ENCODE measurements at regions not wholly inside any gene's neighbourhood (a gene's known extent, or its start where the extent isn't known, plus 50 kb on each side); places are given as distances from the start of the nearest gene placed in this dataset.

DNA sequence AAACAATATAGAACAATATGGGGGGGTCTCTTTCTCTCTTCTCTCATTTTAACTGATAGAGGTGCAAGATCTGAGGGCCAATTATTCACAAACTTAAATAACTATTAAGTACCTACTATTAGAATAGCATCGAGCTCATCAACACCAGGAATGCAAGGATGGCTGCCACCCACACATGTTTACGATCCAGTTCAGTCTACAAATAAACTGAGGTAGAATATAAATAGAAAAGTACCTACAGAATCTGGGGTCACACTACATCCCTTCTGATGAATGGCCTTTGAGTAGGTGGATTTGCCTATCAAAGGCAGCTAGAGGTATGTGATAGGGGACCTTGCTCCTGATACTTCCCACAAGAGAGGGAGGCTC lies 91.8 kb upstream of the ZNF366 start:
- H3K27me3 ChIP-seq (ENCODE audit: control insufficient read depth, extremely low read depth, insufficient read depth, low read length), result no peaks in the 10 kb centered on the region
- H3K9ac ChIP-seq (ENCODE audit: control insufficient read depth, extremely low read depth, insufficient read depth, low read length), result no peak overlapping the region
- dilution Hi-C loops (cut with MboI; ENCODE audit: extremely low pct_ligation_motif_present, low sequenced_read_pairs), result no loop called here
- no peak overlapping the region for H3K4me2 ChIP-seq (ENCODE audit: control insufficient read depth, extremely low read depth, insufficient read depth, low read depth, low read length)
- no peaks in the 10 kb centered on the region for H3K79me2 ChIP-seq (ENCODE audit: control insufficient read depth, insufficient read depth, low read length)
- H2AFZ ChIP-seq (ENCODE audit: control insufficient read depth, low read length), result no peak overlapping the region
- peak overlapping the region; percentile 87 for H3K27ac ChIP-seq (ENCODE audit: control insufficient read depth, insufficient read depth, low read length)
- FAIRE-seq (no peak), DNase-seq (ENCODE audit: low read depth, low spot score) (no peak)
- H3K9me3 ChIP-seq (ENCODE audit: control insufficient read depth, low read depth, low read length), result no peaks in the 10 kb centered on the region
- no peak overlapping the region for H3K4me3 ChIP-seq (ENCODE audit: control insufficient read depth in 2 of 3, extremely low read depth in 1 of 3, insufficient read depth in 2 of 3, low read depth in 1 of 3, low read length in 3 of 3)
- H3K36me3 ChIP-seq (ENCODE audit: control insufficient read depth in 2 of 2, extremely low read depth in 1 of 2, insufficient read depth in 2 of 2, low read length in 2 of 2), result no peaks in the 10 kb centered on the region
- no peaks in the 10 kb centered on the region for H4K20me1 ChIP-seq (ENCODE audit: control insufficient read depth, extremely low read depth, insufficient read depth, low read length)
- no peak for TF ChIP-seq EZH2 (IDR thresholded peaks at IDR 0.05; ENCODE audit: low read length)
- TF ChIP-seq, protein P1, sequence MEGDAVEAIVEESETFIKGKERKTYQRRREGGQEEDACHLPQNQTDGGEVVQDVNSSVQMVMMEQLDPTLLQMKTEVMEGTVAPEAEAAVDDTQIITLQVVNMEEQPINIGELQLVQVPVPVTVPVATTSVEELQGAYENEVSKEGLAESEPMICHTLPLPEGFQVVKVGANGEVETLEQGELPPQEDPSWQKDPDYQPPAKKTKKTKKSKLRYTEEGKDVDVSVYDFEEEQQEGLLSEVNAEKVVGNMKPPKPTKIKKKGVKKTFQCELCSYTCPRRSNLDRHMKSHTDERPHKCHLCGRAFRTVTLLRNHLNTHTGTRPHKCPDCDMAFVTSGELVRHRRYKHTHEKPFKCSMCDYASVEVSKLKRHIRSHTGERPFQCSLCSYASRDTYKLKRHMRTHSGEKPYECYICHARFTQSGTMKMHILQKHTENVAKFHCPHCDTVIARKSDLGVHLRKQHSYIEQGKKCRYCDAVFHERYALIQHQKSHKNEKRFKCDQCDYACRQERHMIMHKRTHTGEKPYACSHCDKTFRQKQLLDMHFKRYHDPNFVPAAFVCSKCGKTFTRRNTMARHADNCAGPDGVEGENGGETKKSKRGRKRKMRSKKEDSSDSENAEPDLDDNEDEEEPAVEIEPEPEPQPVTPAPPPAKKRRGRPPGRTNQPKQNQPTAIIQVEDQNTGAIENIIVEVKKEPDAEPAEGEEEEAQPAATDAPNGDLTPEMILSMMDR (optimal IDR thresholded peaks at IDR 0.05 in 1 of 3, IDR thresholded peaks at IDR 0.05 in 1 of 3, conservative IDR thresholded peaks at IDR 0.05 in 1 of 3; ENCODE audit: extremely low read depth in 1 of 3, insufficient read depth in 2 of 3, low read length in 3 of 3), result no peak
- H3K4me1 ChIP-seq (ENCODE audit: control insufficient read depth, extremely low read depth, insufficient read depth, low read length), result peaks cover 42% of the 10 kb centered on the region
- no peaks in the 10 kb centered on the region for H3K9me1 ChIP-seq (ENCODE audit: control insufficient read depth, extremely low read depth, insufficient read depth, low read length)

DNA sequence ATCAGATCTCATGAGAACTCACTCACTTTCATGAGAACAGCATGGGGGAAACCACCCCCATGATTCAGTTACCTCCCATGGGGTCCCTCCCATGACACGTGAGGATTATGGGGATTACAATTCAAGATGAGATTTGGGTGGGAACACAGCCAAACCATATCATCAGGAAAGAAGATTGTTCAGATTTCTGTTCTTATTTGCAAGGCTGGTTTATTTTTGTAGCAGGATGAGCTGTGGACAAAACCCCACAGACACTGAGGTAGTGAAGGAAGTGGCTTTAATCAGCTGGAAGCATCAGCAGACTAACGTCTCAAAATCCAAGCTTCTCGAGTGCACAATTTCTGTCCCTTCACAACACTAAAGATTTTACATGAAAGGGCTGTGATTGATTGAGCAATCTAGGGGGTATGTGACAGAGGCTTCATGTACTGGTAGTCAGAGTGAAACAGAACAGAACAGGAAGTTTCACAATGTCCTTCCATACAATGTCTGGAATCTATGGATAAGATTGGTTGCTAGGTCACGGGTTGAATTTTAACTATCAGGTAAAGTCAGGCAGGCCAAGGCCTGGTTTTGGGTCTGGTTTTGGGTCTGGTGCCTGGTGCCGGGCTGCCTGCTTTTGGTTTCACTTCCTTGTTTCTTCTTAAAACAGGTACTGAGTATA lies 91.3 kb upstream of the ZNF366 start:
- Histone ChIP-seq H3K27me3 (ENCODE audit: control insufficient read depth, extremely low read depth, insufficient read depth, low read length) (no peaks in the 10 kb centered on the region), H3K4me3 (ENCODE audit: control insufficient read depth in 2 of 3, extremely low read depth in 1 of 3, insufficient read depth in 2 of 3, low read depth in 1 of 3, low read length in 3 of 3) (no peak overlapping the region), H3K9ac (ENCODE audit: control insufficient read depth, extremely low read depth, insufficient read depth, low read length) (no peak overlapping the region), H3K9me3 (ENCODE audit: control insufficient read depth, low read depth, low read length) (no peaks in the 10 kb centered on the region), H3K79me2 (ENCODE audit: control insufficient read depth, insufficient read depth, low read length) (no peaks in the 10 kb centered on the region), H2AFZ (ENCODE audit: control insufficient read depth, low read length) (no peak overlapping the region), H4K20me1 (ENCODE audit: control insufficient read depth, extremely low read depth, insufficient read depth, low read length) (no peaks in the 10 kb centered on the region), H3K9me1 (ENCODE audit: control insufficient read depth, extremely low read depth, insufficient read depth, low read length) (no peaks in the 10 kb centered on the region), H3K4me1 (ENCODE audit: control insufficient read depth, extremely low read depth, insufficient read depth, low read length) (peaks cover 37% of the 10 kb centered on the region), H3K4me2 (ENCODE audit: control insufficient read depth, extremely low read depth, insufficient read depth, low read depth, low read length) (no peak overlapping the region), H3K27ac (ENCODE audit: control insufficient read depth, insufficient read depth, low read length) (peak overlapping the region; percentile 27), H3K36me3 (ENCODE audit: control insufficient read depth in 2 of 2, extremely low read depth in 1 of 2, insufficient read depth in 2 of 2, low read length in 2 of 2) (no peaks in the 10 kb centered on the region)
- no peak for FAIRE-seq
- DNase-seq (ENCODE audit: low read depth, low spot score), result no peak
- dilution Hi-C loops (cut with MboI; ENCODE audit: extremely low pct_ligation_motif_present, low sequenced_read_pairs), result no loop called here
- TF ChIP-seq, protein P1 (optimal IDR thresholded peaks at IDR 0.05 in 1 of 3, IDR thresholded peaks at IDR 0.05 in 1 of 3, conservative IDR thresholded peaks at IDR 0.05 in 1 of 3; ENCODE audit: extremely low read depth in 1 of 3, insufficient read depth in 2 of 3, low read length in 3 of 3), result no peak
- no peak for TF ChIP-seq EZH2 (IDR thresholded peaks at IDR 0.05; ENCODE audit: low read length)
